Activated naive CD8-positive, alpha-beta T cell treated with anti-CD3 and anti-CD28 coated beads for 36 hours (primary cell): ENCODE measurements at regions not wholly inside any gene's neighbourhood (a gene's known extent, or its start where the extent isn't known, plus 50 kb on each side); places are given as distances from the start of the nearest gene placed in this dataset.
"Not testable (repeated sequence)": the region's sequence is repeated elsewhere in the genome, so short reads cannot be mapped to it uniquely, and the experiment has no call there.

ENCODE experiments used
- DNase-seq: peaks from one replicate; pipeline ENCODE4 v3.0.0; 2021
- H3K27ac Mint-ChIP-seq: one replicate; pipeline ENCODE4 v1.8.0; 2022; ENCODE audit warnings: mild to moderate bottlenecking, moderate library complexity, mixed read lengths
- H3K27me3 Mint-ChIP-seq: one replicate; pipeline ENCODE4 v1.8.0; 2022; ENCODE audit warnings: mild to moderate bottlenecking, mixed read lengths
- H3K36me3 Mint-ChIP-seq: one replicate; pipeline ENCODE4 v1.8.0; 2021; ENCODE audit warnings: mild to moderate bottlenecking, mixed read lengths
- H3K4me1 Mint-ChIP-seq: one replicate; pipeline ENCODE4 v1.8.0; 2021; ENCODE audit warnings: mixed read lengths
- H3K4me3 Mint-ChIP-seq: one replicate; pipeline ENCODE4 v1.8.0; 2022; ENCODE audit warnings: mild to moderate bottlenecking, moderate library complexity, mixed read lengths
- H3K9me3 Mint-ChIP-seq: one replicate; pipeline ENCODE4 v1.8.0; 2022; ENCODE audit warnings: mixed read lengths

DNA sequence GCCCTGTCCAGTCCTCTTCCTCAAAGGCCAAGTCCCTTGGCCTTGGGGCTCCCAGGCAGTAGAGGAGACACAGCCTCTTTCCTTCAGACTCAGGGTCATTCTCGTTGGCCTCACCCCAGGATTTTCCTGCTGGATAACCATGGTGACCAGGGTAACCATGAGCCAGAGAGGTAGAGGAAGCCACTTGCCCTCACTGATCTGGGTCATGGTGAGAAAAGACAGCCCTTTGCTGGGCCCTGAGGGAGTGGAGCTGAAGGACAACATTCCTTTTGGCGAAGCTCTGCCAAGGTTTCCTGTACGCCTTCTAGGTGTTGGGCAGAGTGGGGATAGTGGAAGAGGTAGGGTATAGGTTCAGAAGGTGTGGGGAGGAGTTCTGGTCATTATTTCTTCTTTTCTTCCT is 53.1 kb upstream of the WNT4 start:
- Mint-ChIP-seq H3K27me3 (peaks cover 12% of the 10 kb centered on the region), H3K36me3 (no peaks in the 10 kb centered on the region), H3K27ac (no peak overlapping the region), H3K9me3 (no peaks in the 10 kb centered on the region), H3K4me3 (no peak overlapping the region), H3K4me1 (no peaks in the 10 kb centered on the region)
- DNase-seq = no peak

DNA sequence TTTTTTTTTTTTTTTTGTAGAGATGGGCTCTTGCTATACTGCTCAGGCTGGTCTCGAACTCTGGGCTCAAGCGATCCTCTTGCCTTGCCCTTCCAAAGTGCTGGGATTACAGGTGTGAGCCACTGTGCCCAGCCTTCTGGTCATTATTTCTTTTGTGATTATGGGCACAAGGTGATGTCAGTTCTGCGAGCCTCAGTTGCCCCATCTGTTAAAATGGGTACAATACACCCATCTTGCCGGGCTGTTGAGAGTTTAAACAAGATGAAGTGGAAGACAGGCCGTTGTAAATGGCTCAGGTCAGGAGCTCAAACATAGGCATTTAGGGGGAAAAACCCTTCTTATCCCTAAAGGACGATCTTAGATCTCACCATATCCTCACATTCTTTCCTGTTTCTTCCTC is 53.7 kb upstream of the WNT4 start:
- H3K27ac Mint-ChIP-seq = no peak overlapping the region
- no peaks in the 10 kb centered on the region for H3K36me3 Mint-ChIP-seq
- no peak overlapping the region for H3K4me3 Mint-ChIP-seq
- H3K27me3 Mint-ChIP-seq = peaks cover 12% of the 10 kb centered on the region
- no peaks in the 10 kb centered on the region for H3K4me1 Mint-ChIP-seq
- no peaks in the 10 kb centered on the region for H3K9me3 Mint-ChIP-seq
- DNase-seq = no peak

DNA sequence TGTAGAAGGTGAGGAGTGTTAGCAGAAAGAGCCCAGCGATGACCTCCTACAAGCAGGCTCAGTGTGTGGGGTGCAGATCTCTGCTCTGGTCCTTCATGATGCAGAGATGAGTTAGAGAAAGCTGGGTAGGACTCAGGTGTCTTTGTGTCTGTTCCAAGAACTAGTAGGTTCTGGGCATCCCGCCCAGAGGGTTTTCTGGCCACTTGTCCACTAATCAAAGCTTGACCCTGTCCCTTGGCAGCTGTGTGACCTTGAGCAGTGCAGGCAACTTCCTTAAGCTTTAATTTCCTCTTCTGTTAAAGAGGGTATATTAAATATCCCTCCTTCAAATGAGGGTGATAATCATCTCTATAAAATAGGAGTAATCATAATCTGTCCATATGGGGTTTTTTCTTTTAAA is 54.7 kb upstream of the WNT4 start:
- H3K27ac Mint-ChIP-seq = no peak overlapping the region
- no peaks in the 10 kb centered on the region for H3K36me3 Mint-ChIP-seq
- H3K9me3 Mint-ChIP-seq = no peaks in the 10 kb centered on the region
- DNase-seq = no peak
- H3K27me3 Mint-ChIP-seq = peaks cover 12% of the 10 kb centered on the region
- H3K4me1 Mint-ChIP-seq = no peaks in the 10 kb centered on the region
- H3K4me3 Mint-ChIP-seq = no peak overlapping the region

DNA sequence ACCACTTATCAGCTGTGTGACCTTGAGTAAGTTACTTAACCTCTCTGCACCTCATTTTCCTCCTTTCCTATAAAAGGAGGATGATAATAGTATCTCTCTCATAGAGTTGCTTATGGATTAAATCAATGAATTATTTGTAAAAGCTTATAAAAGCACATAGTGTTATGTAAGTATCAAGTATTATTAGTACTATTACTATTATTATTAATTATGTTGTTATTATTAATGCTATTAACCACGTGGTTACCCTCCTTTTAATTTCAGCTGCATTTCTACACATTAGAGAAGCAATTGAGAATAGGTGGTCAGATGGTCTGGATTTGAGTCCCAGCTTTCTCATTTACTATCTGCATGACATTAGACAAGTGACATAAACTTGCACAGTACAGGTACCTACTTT is 58.1 kb upstream of the WNT4 start:
- Mint-ChIP-seq H3K36me3 (no peaks in the 10 kb centered on the region), H3K9me3 (no peaks in the 10 kb centered on the region), H3K4me3 (no peak overlapping the region), H3K4me1 (no peaks in the 10 kb centered on the region), H3K27me3 (peaks cover 15% of the 10 kb centered on the region), H3K27ac (no peak overlapping the region)
- no peak for DNase-seq

DNA sequence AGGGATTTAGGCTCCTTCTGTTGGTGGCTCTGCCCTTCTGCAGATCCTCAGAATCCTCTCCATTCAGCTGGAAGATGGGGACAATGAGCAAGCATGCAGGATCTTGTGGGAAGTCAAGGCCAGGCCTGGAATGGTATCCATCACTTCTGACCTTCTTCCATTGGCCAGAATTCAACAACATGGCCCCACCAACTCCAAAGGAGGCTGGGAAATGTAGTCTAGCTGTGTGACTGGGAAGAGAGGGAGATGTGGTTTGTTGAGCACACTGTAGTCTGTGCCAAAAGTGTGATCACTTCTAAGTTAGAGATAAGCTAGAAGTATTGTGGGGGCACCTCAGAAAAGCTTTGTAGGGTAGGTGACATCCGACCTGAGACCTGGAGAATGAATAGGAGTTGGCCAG is 60.4 kb upstream of the WNT4 start:
- Mint-ChIP-seq H3K4me1 (no peaks in the 10 kb centered on the region), H3K9me3 (no peaks in the 10 kb centered on the region), H3K4me3 (no peak overlapping the region), H3K27me3 (peaks cover 25% of the 10 kb centered on the region), H3K27ac (no peak overlapping the region), H3K36me3 (no peaks in the 10 kb centered on the region)
- no peak for DNase-seq

DNA sequence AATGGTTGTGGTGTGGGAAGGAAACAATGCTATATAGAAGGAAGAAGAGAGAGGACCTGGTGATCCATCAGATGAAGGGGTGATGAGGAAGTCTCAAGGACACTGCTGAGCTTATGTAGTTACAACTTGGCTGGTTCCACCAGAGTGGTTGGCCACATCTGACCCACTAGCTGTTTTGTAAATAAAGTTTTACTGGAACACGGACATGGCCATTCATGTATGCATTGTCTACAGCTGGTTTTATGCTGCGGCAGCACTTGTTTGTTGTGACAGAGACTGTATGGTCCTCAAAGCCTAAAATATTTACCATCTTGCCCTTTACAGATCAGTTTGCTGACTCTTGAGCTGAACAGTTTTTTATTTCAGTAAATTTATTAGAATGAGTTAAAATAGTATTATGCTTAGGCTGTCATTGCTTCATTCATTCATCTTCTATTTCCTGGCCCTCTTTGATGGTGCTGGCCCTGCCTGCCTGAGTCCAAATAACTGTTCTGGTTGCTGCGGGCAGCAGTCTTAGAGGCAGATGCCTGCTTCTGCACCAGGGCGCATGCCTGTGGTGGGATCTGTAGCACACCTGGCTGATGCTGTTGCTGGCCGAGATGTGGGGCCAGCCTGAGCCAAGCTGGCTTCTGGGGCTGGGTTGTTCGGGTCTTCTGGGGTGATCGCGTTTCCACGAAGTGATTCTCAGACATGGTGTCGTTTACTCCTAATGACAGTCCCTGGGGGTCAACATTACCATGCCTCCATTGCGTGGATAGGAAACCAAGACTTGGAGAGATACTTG is 61.4 kb upstream of the WNT4 start:
- Mint-ChIP-seq H3K27me3 (peaks cover 34% of the 10 kb centered on the region), H3K9me3 (no peaks in the 10 kb centered on the region), H3K27ac (no peak overlapping the region), H3K4me3 (no peak overlapping the region), H3K36me3 (no peaks in the 10 kb centered on the region), H3K4me1 (no peaks in the 10 kb centered on the region)
- DNase-seq = no peak

DNA sequence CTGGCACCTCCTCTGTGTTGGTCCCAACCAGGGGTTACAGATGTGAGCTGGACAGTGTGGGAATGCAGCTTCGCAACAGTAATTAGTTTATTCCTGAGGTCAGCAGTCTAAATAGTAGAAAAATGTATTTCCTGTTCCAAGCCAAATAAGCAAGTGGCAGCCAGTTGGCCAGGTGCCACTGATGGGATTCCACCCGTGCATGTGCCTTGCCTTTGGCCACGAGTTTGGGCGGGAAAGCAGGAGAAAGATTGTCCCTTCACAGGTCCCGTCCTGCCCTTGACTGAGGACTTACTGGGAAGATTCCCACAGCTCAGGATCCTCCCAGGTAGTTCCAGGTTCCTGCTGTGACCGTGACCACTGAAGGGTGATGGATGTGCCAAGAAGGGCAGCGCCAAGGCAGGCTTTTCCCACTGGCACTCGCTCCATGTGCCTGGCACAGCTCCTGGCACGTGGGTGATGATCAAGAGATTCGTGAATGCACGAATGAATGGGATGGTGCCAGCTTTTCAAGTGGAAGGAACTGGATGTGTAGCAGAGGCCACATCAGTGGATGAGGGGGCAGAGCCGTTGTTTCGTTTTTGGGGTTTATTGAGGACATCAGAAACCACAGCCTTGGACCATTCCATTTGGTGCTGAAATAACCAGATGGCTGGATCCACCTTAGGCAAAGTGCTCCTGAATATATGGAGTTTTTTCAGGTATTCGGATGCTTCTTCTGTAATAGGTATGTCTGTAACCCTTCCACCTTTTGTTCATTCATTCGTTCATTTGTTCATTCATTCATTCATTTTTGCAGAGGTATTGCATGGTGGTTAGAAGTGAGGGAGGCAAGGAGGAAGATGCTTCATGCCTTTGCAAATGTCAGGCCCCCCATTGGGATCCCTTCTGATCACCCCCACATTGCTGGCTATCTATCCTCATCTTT is 62.4 kb upstream of the WNT4 start:
- DNase-seq = no peak
- Mint-ChIP-seq H3K9me3 (no peaks in the 10 kb centered on the region), H3K27ac (no peak overlapping the region), H3K4me3 (no peak overlapping the region), H3K4me1 (no peaks in the 10 kb centered on the region), H3K27me3 (peaks cover 42% of the 10 kb centered on the region), H3K36me3 (no peaks in the 10 kb centered on the region)

DNA sequence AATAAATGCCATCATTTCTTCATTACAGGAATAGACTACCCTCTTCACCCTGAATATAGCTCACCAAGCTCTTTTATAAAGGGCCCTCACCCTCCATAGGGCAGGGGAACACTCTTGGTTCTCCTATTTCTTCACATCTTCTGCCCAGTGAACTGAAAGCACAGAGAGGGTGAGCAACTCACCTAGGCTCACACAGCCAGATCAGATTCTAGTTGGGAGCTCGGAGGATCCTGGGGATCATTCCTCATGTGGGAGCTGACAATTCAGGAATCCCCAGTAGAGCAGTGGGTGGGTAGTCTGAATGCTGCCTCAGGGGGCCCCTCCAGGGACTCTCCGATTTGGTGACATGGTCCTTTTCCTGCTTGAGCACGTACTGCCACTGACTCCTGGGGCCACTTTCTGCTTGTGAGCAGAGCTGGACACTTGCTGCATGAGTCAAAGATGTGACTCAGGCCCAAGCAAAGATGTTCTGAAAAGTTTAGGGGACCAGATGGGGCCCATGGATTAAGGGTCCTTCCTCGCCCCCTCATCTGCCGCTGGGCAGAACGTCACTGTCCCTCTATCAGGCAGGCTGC is 63.7 kb upstream of the WNT4 start:
- H3K27ac Mint-ChIP-seq = no peak overlapping the region
- no peaks in the 10 kb centered on the region for H3K36me3 Mint-ChIP-seq
- H3K4me3 Mint-ChIP-seq = no peak overlapping the region
- no peaks in the 10 kb centered on the region for H3K9me3 Mint-ChIP-seq
- no peaks in the 10 kb centered on the region for H3K4me1 Mint-ChIP-seq
- DNase-seq = no peak
- H3K27me3 Mint-ChIP-seq = peaks cover 51% of the 10 kb centered on the region

DNA sequence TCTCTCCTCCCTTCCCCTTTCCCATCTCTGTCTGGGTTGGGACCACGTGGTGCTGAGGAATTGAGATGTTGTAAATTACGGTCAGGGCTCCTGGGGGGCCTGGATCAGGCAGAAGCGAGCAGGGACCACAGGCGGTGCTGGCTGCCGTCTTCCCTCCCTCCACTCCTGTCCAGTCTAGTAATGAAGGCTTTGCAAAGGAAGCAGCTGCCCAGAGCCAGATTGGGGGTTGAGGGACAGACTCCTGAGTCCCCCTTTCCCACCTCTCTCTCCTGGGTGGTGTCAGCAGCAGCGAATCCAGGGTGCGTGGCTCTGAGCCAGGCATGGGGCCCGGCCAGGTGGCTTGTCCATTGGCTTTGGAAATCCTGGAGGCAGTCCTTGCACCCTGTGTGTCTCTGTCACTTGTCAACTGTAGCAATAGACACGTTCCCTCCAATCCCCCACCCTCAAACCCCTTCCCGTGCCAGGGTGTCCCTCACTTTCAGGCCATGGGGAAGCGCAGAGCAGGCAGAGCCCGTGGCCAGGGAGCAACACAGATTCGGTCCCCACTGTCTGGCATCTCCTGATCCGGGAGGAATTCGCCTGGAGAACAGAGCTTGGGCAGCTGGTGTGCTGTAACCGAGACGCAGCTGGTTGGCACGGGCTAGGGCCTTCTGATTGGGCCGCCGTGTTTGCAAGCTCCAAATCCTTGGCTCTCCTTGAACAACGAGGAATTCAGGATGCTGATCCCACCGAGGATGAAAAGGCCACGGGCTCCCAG is 64.8 kb upstream of the WNT4 start:
- H3K36me3 Mint-ChIP-seq = no peaks in the 10 kb centered on the region
- H3K27me3 Mint-ChIP-seq = peaks cover 61% of the 10 kb centered on the region
- no peak for DNase-seq
- H3K9me3 Mint-ChIP-seq = no peaks in the 10 kb centered on the region
- H3K27ac Mint-ChIP-seq = no peak overlapping the region
- H3K4me3 Mint-ChIP-seq = no peak overlapping the region
- H3K4me1 Mint-ChIP-seq = no peaks in the 10 kb centered on the region

DNA sequence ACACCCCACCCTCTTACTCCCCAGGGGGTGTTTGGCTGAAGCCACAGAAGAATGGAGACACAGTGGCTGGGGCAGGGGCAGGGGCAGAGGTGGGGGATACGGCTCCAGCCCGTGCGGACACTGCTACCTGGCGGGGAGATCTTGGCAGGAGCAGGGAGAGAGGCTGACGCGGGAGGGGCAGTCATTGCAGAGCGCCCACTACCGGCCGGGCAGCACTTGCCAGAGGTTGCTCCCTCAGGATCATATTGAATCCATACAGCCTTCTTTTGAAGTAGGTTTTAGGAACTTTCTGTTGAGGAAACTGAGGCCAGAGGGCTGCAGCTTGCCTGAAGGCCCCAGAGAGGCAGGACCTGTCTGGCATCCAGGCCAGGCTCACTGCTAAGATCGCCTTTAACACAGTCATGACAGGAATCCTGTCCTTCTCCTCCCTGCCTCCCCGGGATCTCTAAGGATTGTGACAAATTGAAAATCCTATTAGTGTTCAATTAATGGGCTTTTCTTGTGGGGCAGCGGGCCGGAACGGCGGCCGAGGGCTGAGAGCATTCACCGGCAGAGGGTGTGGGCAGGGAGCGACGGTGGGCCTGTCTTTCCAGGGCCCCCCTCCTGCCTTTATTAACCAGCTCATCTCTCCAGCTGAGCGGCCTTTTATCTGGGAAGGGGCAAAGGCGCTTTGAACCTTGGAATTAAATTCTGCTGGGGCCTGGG is 65.5 kb upstream of the WNT4 start:
- Mint-ChIP-seq H3K36me3 (no peaks in the 10 kb centered on the region), H3K9me3 (no peaks in the 10 kb centered on the region), H3K4me1 (no peaks in the 10 kb centered on the region), H3K27me3 (peaks cover 69% of the 10 kb centered on the region), H3K27ac (no peak overlapping the region), H3K4me3 (no peak overlapping the region)
- no peak for DNase-seq

DNA sequence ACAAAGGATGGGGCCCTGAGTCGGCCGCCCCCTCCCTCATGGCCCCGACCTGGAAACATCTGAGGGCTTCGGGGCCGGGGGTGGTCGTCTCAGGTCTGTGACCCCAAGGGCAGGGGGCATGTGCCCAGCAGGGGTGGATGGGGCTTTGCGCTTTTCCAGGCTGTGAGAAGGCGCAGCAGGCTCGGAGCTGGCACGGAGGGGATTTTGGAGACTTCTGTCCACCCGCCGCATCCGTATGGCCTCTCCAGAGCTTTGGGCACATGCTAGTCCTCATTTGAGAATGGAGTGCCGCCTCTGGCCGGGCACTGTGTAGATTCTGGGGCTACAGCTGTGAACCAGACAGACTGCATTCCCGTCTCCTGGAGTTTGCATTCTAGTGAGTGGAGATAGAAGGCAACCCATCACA is 66.1 kb upstream of the WNT4 start:
- DNase-seq = no peak
- H3K27ac Mint-ChIP-seq = no peak overlapping the region
- no peak overlapping the region for H3K4me3 Mint-ChIP-seq
- no peaks in the 10 kb centered on the region for H3K4me1 Mint-ChIP-seq
- H3K36me3 Mint-ChIP-seq = no peaks in the 10 kb centered on the region
- no peaks in the 10 kb centered on the region for H3K9me3 Mint-ChIP-seq
- peaks cover 68% of the 10 kb centered on the region for H3K27me3 Mint-ChIP-seq

DNA sequence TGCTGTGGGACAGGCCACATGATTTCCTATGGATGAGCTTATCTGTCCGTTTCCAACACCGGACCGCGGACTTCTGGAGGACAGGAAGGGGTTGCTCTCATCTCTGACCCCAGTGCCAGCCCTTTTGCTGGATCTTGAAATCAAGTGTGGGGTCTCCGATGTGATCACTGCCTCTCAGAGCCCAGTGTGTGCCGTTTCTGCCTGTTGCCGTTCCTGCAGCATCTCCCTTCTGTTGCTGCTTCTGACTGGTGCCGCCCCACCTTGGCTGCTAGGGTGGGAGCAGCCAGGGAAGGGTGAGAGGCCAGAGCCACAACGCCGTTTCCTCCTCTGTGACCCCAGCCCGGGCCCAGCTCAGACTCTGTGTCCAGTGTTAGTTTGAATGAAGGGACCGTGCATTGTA is 67.3 kb upstream of the WNT4 start:
- Mint-ChIP-seq H3K27me3 (peaks cover 73% of the 10 kb centered on the region), H3K27ac (no peak overlapping the region), H3K4me3 (no peak overlapping the region), H3K9me3 (no peaks in the 10 kb centered on the region), H3K4me1 (no peaks in the 10 kb centered on the region), H3K36me3 (no peaks in the 10 kb centered on the region)
- no peak for DNase-seq

DNA sequence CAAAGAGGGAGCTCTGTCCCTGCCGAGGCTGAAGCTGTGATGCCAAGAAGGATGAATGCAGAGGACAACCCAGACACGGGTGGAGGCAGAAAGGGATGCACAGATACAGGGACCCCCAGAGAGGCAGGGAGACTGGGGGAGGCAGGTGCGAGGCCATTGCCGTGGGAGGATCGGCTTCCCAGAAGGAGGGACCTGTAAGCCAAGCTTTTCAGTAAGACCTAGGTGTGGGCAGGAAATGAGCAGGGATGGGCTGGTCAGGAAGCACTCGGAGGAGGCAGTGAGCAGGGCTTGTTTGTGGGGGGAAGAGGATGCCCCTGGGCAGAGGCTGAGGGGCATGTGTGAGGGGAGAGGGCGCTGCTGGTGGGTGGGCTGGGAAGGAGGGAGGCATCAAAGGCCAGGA is 67.7 kb upstream of the WNT4 start:
- no peaks in the 10 kb centered on the region for H3K9me3 Mint-ChIP-seq
- no peak overlapping the region for H3K4me3 Mint-ChIP-seq
- no peaks in the 10 kb centered on the region for H3K36me3 Mint-ChIP-seq
- no peaks in the 10 kb centered on the region for H3K4me1 Mint-ChIP-seq
- no peak overlapping the region for H3K27ac Mint-ChIP-seq
- no peak for DNase-seq
- H3K27me3 Mint-ChIP-seq = peaks cover 73% of the 10 kb centered on the region

DNA sequence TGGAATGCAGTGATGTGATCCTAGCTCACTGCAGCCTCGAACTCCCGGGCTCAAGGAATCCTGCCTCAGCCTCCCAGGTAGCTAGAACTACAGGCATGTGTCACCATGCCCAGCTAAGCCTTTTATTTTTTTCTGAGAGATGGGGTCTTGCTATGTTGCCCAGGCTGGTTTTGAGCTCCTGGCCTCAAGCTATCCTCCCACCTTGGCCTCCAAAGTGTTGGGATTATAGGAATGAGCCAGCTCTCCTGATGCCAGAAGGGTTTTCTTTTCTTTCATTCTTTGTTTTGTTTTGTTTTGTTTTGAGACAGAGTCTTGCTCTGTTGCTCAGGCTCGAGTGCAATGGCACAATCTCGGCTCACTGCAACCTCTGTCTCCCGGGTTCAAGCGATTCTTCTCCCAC is 68.6 kb upstream of the WNT4 start:
- H3K9me3 Mint-ChIP-seq, H3K4me3 Mint-ChIP-seq, H3K27ac Mint-ChIP-seq, H3K36me3 Mint-ChIP-seq, DNase-seq, H3K4me1 Mint-ChIP-seq: not testable (repeated sequence)
- H3K27me3 Mint-ChIP-seq = peaks cover 76% of the 10 kb centered on the region
